ENCODE measurements at regions not wholly inside any gene's neighbourhood (a gene's known extent, or its start where the extent isn't known, plus 50 kb on each side); places are given as distances from the start of the nearest gene placed in this dataset.
A peak's percentile ranks its signal among the peaks of the same experiment; 100 is the strongest.
"Not testable (repeated sequence)": the region's sequence is repeated elsewhere in the genome, so short reads cannot be mapped to it uniquely, and the experiment has no call there.

- H3K36me3 ChIP-seq (ENCODE audit: insufficient read depth, low read length); H3K4me1 ChIP-seq (ENCODE audit: insufficient read depth, low read length, severe bottlenecking); H3F3A ChIP-seq (ENCODE audit: insufficient read depth, low read length); H3K27me3 ChIP-seq (ENCODE audit: insufficient read depth, low read length); H4K20me1 ChIP-seq (ENCODE audit: insufficient read depth, low read length); H3K9ac ChIP-seq (ENCODE audit: low read length); H3K9me2 ChIP-seq (ENCODE audit: low read depth, low read length); H3K9me3 ChIP-seq (ENCODE audit: low read length); H3K4me2 ChIP-seq (ENCODE audit: low read length); H2AFZ ChIP-seq (ENCODE audit: low read length); H3K27ac ChIP-seq (ENCODE audit: low read depth, low read length, poor library complexity, severe bottlenecking); H3K4me3 ChIP-seq (ENCODE audit: low read depth, low read length, poor library complexity, severe bottlenecking); H3K79me2 ChIP-seq (ENCODE audit: insufficient read depth, low read length): not testable (repeated sequence)
- 0 out of 2 replicates have a peak, but pooled peaks have one; percentile 15 for TF ChIP-seq CTCF (IDR thresholded peaks at IDR 0.05; ENCODE audit: low read length)
Observed at GRCh38 chr4:158418679-158419078, 103.0 kb upstream of the RXFP1 start.

GRCh38 chr4:158420782-158421181, 100.9 kb upstream of the RXFP1 start:
- H3K79me2 ChIP-seq (ENCODE audit: insufficient read depth, low read length) = no peaks in the 10 kb centered on the region
- H3K4me1 ChIP-seq (ENCODE audit: insufficient read depth, low read length, severe bottlenecking) = no peaks in the 10 kb centered on the region
- no peaks in the 10 kb centered on the region for H3K27me3 ChIP-seq (ENCODE audit: insufficient read depth, low read length)
- H2AFZ ChIP-seq (ENCODE audit: low read length) = no peak overlapping the region
- H3K4me2 ChIP-seq (ENCODE audit: low read length) = no peak overlapping the region
- no peaks in the 10 kb centered on the region for H3K36me3 ChIP-seq (ENCODE audit: insufficient read depth, low read length)
- no peaks in the 10 kb centered on the region for H4K20me1 ChIP-seq (ENCODE audit: insufficient read depth, low read length)
- H3K4me3 ChIP-seq (ENCODE audit: low read depth, low read length, poor library complexity, severe bottlenecking) = no peak overlapping the region
- TF ChIP-seq EZH2 (IDR thresholded peaks at IDR 0.05; ENCODE audit: borderline replicate concordance, low read length) (no peak), CTCF (IDR thresholded peaks at IDR 0.05; ENCODE audit: low read length) (no peak)
- no peak overlapping the region for H3K27ac ChIP-seq (ENCODE audit: low read depth, low read length, poor library complexity, severe bottlenecking)
- no peak overlapping the region for H3K9ac ChIP-seq (ENCODE audit: low read length)
- no peaks in the 10 kb centered on the region for H3K9me2 ChIP-seq (ENCODE audit: low read depth, low read length)
- H3K9me3 ChIP-seq (ENCODE audit: low read length) = no peaks in the 10 kb centered on the region
- no peaks in the 10 kb centered on the region for H3F3A ChIP-seq (ENCODE audit: insufficient read depth, low read length)

- Histone ChIP-seq H3K27me3 (ENCODE audit: insufficient read depth, low read length) (no peaks in the 10 kb centered on the region), H3K4me3 (ENCODE audit: low read depth, low read length, poor library complexity, severe bottlenecking) (no peak overlapping the region), H3K36me3 (ENCODE audit: insufficient read depth, low read length) (no peaks in the 10 kb centered on the region), H3K4me2 (ENCODE audit: low read length) (no peak overlapping the region), H3K9me2 (ENCODE audit: low read depth, low read length) (no peaks in the 10 kb centered on the region), H3K27ac (ENCODE audit: low read depth, low read length, poor library complexity, severe bottlenecking) (no peak overlapping the region), H3K4me1 (ENCODE audit: insufficient read depth, low read length, severe bottlenecking) (no peaks in the 10 kb centered on the region), H3K9ac (ENCODE audit: low read length) (no peak overlapping the region), H4K20me1 (ENCODE audit: insufficient read depth, low read length) (no peaks in the 10 kb centered on the region), H2AFZ (ENCODE audit: low read length) (no peak overlapping the region), H3F3A (ENCODE audit: insufficient read depth, low read length) (no peaks in the 10 kb centered on the region), H3K79me2 (ENCODE audit: insufficient read depth, low read length) (no peaks in the 10 kb centered on the region), H3K9me3 (ENCODE audit: low read length) (no peaks in the 10 kb centered on the region)
- TF ChIP-seq CTCF (IDR thresholded peaks at IDR 0.05; ENCODE audit: low read length) = no peak
- no peak for TF ChIP-seq EZH2 (IDR thresholded peaks at IDR 0.05; ENCODE audit: borderline replicate concordance, low read length)
Observed at GRCh38 chr4:158422546-158422945, 99.1 kb upstream of the RXFP1 start.
